Prostate gland (tissue), 2 donors: ENCODE measurements at regions not wholly inside any gene's neighbourhood (a gene's known extent, or its start where the extent isn't known, plus 50 kb on each side); places are given as distances from the start of the nearest gene placed in this dataset.

Source experiments
- POLR2A ChIP-seq: fragments of 450-650 bp; IDR thresholded peaks from one replicate; pipeline ENCODE4 v1.6.1; 2016; ENCODE audit warnings: antibody characterized with exemption, mild to moderate bottlenecking
- POLR2AphosphoS5 ChIP-seq: sonication (generic); formaldehyde crosslinking; IDR thresholded peaks from one replicate; pipeline ENCODE4 v1.6.1; 2017; ENCODE audit warnings: antibody characterized with exemption
- TF ChIP-seq, protein P1 (sequence below), 4 experiments: fragments of 200-600 bp in 2 of 4; fragments of 450-650 bp in 2 of 4; sonication (generic) in 2 of 4; IDR thresholded peaks; 1 replicate in 3 of 4; 2 replicates in 1 of 4; pipeline ENCODE4 v1.5.1; 2016 to 2019; ENCODE audit warnings: antibody characterized with exemption in 4 of 4, mild to moderate bottlenecking in 2 of 4, moderate library complexity in 2 of 4

- TF ChIP-seq POLR2A: no peak
- TF ChIP-seq, protein P1, sequence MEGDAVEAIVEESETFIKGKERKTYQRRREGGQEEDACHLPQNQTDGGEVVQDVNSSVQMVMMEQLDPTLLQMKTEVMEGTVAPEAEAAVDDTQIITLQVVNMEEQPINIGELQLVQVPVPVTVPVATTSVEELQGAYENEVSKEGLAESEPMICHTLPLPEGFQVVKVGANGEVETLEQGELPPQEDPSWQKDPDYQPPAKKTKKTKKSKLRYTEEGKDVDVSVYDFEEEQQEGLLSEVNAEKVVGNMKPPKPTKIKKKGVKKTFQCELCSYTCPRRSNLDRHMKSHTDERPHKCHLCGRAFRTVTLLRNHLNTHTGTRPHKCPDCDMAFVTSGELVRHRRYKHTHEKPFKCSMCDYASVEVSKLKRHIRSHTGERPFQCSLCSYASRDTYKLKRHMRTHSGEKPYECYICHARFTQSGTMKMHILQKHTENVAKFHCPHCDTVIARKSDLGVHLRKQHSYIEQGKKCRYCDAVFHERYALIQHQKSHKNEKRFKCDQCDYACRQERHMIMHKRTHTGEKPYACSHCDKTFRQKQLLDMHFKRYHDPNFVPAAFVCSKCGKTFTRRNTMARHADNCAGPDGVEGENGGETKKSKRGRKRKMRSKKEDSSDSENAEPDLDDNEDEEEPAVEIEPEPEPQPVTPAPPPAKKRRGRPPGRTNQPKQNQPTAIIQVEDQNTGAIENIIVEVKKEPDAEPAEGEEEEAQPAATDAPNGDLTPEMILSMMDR (IDR thresholded peaks at IDR 0.05): no peak
- TF ChIP-seq POLR2AphosphoS5: no peak
Measured at GRCh38 chrX:95585321-95585720, 1099.3 kb upstream of the DIAPH2 start.
